ENCODE measurements at regions not wholly inside any gene's neighbourhood (a gene's known extent, or its start where the extent isn't known, plus 50 kb on each side); places are given as distances from the start of the nearest gene placed in this dataset.
A peak's percentile ranks its signal among the peaks of the same experiment; 100 is the strongest.

DNA sequence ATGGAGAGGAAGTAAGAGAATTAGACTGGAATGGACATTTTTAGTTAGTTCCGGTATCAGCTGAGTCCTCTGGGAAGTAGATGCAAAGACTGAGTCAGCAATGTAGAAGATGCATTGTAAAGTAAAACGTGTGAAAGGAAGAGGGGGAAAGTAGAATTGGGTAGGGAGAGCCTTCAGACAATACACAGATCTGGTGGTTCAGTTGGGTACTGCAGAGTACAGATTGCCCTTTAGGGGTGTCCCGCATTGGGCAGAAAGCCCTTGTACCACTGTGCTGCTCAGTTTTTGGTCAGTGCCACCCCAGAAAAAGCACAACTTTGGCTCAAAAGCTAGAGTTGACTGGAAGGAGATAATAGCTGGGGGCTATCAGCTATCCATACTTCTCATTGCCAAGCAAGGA, 247.4 kb downstream of the KBTBD8 start:
- DNase-seq (ENCODE audit: low spot score) = no peak
- CTCF ChIA-PET = no interaction called here
- Mint-ChIP-seq H3K27me3 (ENCODE audit: low read depth) (no peaks in the 10 kb centered on the region), H3K36me3 (no peaks in the 10 kb centered on the region), H3K4me1 (peaks cover 11% of the 10 kb centered on the region), H3K9me3 (no peaks in the 10 kb centered on the region), H3K4me3 (no peak overlapping the region), H3K27ac (no peak overlapping the region)
- TF ChIP-seq STAT6 (CRISPR knock-in tag; conservative IDR thresholded peaks at IDR 0.05; ENCODE audit: low read depth) = no peak
- no peak for TF ChIP-seq ZNF396 (CRISPR knock-in tag; IDR thresholded peaks at IDR 0.05; ENCODE audit: borderline replicate concordance)
- no peak for TF ChIP-seq FOXJ3 (CRISPR knock-in tag; IDR thresholded peaks at IDR 0.05; ENCODE audit: borderline replicate concordance)
- no peak for TF ChIP-seq ATF6 (CRISPR knock-in tag; IDR thresholded peaks at IDR 0.05)
- TF ChIP-seq, protein P1, sequence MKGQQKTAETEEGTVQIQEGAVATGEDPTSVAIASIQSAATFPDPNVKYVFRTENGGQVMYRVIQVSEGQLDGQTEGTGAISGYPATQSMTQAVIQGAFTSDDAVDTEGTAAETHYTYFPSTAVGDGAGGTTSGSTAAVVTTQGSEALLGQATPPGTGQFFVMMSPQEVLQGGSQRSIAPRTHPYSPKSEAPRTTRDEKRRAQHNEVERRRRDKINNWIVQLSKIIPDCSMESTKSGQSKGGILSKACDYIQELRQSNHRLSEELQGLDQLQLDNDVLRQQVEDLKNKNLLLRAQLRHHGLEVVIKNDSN (CRISPR knock-in tag; IDR thresholded peaks at IDR 0.05) = no peak
- TF ChIP-seq HMGA2 (CRISPR knock-in tag; IDR thresholded peaks at IDR 0.05) = no peak
- TF ChIP-seq, protein P2, sequence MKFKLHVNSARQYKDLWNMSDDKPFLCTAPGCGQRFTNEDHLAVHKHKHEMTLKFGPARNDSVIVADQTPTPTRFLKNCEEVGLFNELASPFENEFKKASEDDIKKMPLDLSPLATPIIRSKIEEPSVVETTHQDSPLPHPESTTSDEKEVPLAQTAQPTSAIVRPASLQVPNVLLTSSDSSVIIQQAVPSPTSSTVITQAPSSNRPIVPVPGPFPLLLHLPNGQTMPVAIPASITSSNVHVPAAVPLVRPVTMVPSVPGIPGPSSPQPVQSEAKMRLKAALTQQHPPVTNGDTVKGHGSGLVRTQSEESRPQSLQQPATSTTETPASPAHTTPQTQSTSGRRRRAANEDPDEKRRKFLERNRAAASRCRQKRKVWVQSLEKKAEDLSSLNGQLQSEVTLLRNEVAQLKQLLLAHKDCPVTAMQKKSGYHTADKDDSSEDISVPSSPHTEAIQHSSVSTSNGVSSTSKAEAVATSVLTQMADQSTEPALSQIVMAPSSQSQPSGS (CRISPR knock-in tag; IDR thresholded peaks at IDR 0.05; ENCODE audit: borderline replicate concordance, low read depth) = no peak
- TF ChIP-seq MYBL2 (CRISPR knock-in tag; IDR thresholded peaks at IDR 0.05) = no peak
- TF ChIP-seq HMGXB4 (CRISPR knock-in tag; IDR thresholded peaks at IDR 0.05) = no peak
- no peak for TF ChIP-seq GTF2I (CRISPR knock-in tag; conservative IDR thresholded peaks at IDR 0.05)
- no peak for TF ChIP-seq NFATC4 (CRISPR knock-in tag; IDR thresholded peaks at IDR 0.05)
- TF ChIP-seq ERG (CRISPR knock-in tag; IDR thresholded peaks at IDR 0.05) = no peak
- no peak for TF ChIP-seq AR (CRISPR knock-in tag; IDR thresholded peaks at IDR 0.05)
- no peak for TF ChIP-seq CBFB (CRISPR knock-in tag; IDR thresholded peaks at IDR 0.05; ENCODE audit: low read depth)
- TF ChIP-seq, protein P3, sequence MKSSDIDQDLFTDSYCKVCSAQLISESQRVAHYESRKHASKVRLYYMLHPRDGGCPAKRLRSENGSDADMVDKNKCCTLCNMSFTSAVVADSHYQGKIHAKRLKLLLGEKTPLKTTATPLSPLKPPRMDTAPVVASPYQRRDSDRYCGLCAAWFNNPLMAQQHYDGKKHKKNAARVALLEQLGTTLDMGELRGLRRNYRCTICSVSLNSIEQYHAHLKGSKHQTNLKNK (CRISPR knock-in tag; IDR thresholded peaks at IDR 0.05) = no peak
- TF ChIP-seq ZNF423 (CRISPR knock-in tag; IDR thresholded peaks at IDR 0.05) = no peak
- no peak for TF ChIP-seq RORB (CRISPR knock-in tag; IDR thresholded peaks at IDR 0.05)
- no peak for TF ChIP-seq ELF4 (CRISPR knock-in tag; IDR thresholded peaks at IDR 0.05; ENCODE audit: low read depth)
- ATAC-seq = peak; percentile 86
- POLR2A ChIA-PET = no interaction called here

Data from WTC11 (cell line).